ENCODE measurements at regions not wholly inside any gene's neighbourhood (a gene's known extent, or its start where the extent isn't known, plus 50 kb on each side); places are given as distances from the start of the nearest gene placed in this dataset.
"Not testable (repeated sequence)": the region's sequence is repeated elsewhere in the genome, so short reads cannot be mapped to it uniquely, and the experiment has no call there.

GRCh38 chr12:78571953-78572352 lies 292.6 kb upstream of the SYT1 start:
- Histone ChIP-seq H3K4me3 (ENCODE audit: low read length in 2 of 2) (no peak overlapping the region), H3K4me1 (ENCODE audit: control insufficient read depth in 2 of 2, insufficient read depth in 2 of 2, low read length in 2 of 2) (no peaks in the 10 kb centered on the region), H3K27me3 (ENCODE audit: control insufficient read depth in 2 of 2, insufficient read depth in 1 of 2, low read length in 1 of 2) (no peaks in the 10 kb centered on the region), H3K36me3 (ENCODE audit: control insufficient read depth in 2 of 2, insufficient read depth in 2 of 2, low read length in 1 of 2) (no peaks in the 10 kb centered on the region), H3K9me3 (ENCODE audit: control insufficient read depth in 2 of 2, insufficient read depth in 1 of 2, low read length in 1 of 2) (no peaks in the 10 kb centered on the region), H3K27ac (ENCODE audit: low read depth in 1 of 2, low read length in 1 of 2) (no peak overlapping the region)
- no peak for DNase-seq (ENCODE audit: low read depth in 6 of 9, low spot score in 9 of 9)
- 90% methylated on average over 5 of the region's 5 CpGs for WGBS

GRCh38 chr12:78575208-78575607 lies 289.4 kb upstream of the SYT1 start:
- H3K27me3 ChIP-seq (ENCODE audit: control insufficient read depth in 2 of 2, insufficient read depth in 1 of 2, low read length in 1 of 2); H3K4me1 ChIP-seq (ENCODE audit: control insufficient read depth in 2 of 2, insufficient read depth in 2 of 2, low read length in 2 of 2); H3K9me3 ChIP-seq (ENCODE audit: control insufficient read depth in 2 of 2, insufficient read depth in 1 of 2, low read length in 1 of 2); H3K4me3 ChIP-seq (ENCODE audit: low read length in 2 of 2); H3K36me3 ChIP-seq (ENCODE audit: control insufficient read depth in 2 of 2, insufficient read depth in 2 of 2, low read length in 1 of 2); H3K27ac ChIP-seq (ENCODE audit: low read depth in 1 of 2, low read length in 1 of 2); DNase-seq (ENCODE audit: low read depth in 6 of 9, low spot score in 9 of 9): not testable (repeated sequence)
- 92% methylated on average over 6 of the region's 6 CpGs for WGBS

GRCh38 chr12:78579846-78580245 lies 284.7 kb upstream of the SYT1 start:
- H3K9me3 ChIP-seq (ENCODE audit: control insufficient read depth in 2 of 2, insufficient read depth in 1 of 2, low read length in 1 of 2) = peaks cover 0 to 2% of the 10 kb centered on the region in 2 donors
- no peak overlapping the region for H3K27ac ChIP-seq (ENCODE audit: low read depth in 1 of 2, low read length in 1 of 2)
- DNase-seq (ENCODE audit: low read depth in 6 of 9, low spot score in 9 of 9) = no peak
- no peaks in the 10 kb centered on the region for H3K4me1 ChIP-seq (ENCODE audit: control insufficient read depth in 2 of 2, insufficient read depth in 2 of 2, low read length in 2 of 2)
- 82% methylated on average over 1 of the region's 1 CpG for WGBS
- no peaks in the 10 kb centered on the region for H3K27me3 ChIP-seq (ENCODE audit: control insufficient read depth in 2 of 2, insufficient read depth in 1 of 2, low read length in 1 of 2)
- H3K36me3 ChIP-seq (ENCODE audit: control insufficient read depth in 2 of 2, insufficient read depth in 2 of 2, low read length in 1 of 2) = no peaks in the 10 kb centered on the region
- H3K4me3 ChIP-seq (ENCODE audit: low read length in 2 of 2) = no peak overlapping the region

- H3K9me3 ChIP-seq (ENCODE audit: control insufficient read depth in 2 of 2, insufficient read depth in 1 of 2, low read length in 1 of 2) = peaks cover 0 to 2% of the 10 kb centered on the region in 2 donors
- no peak overlapping the region for H3K4me3 ChIP-seq (ENCODE audit: low read length in 2 of 2)
- DNase-seq (ENCODE audit: low read depth in 6 of 9, low spot score in 9 of 9) = no peak
- H3K4me1 ChIP-seq (ENCODE audit: control insufficient read depth in 2 of 2, insufficient read depth in 2 of 2, low read length in 2 of 2) = no peaks in the 10 kb centered on the region
- no peaks in the 10 kb centered on the region for H3K27me3 ChIP-seq (ENCODE audit: control insufficient read depth in 2 of 2, insufficient read depth in 1 of 2, low read length in 1 of 2)
- WGBS = 92% methylated on average over 1 of the region's 1 CpG
- H3K27ac ChIP-seq (ENCODE audit: low read depth in 1 of 2, low read length in 1 of 2) = no peak overlapping the region
- no peaks in the 10 kb centered on the region for H3K36me3 ChIP-seq (ENCODE audit: control insufficient read depth in 2 of 2, insufficient read depth in 2 of 2, low read length in 1 of 2)
These were observed 284.3 kb upstream of the SYT1 start for GRCh38 chr12:78580296-78580695.

- Histone ChIP-seq H3K27ac (ENCODE audit: low read depth in 1 of 2, low read length in 1 of 2) (no peak overlapping the region), H3K9me3 (ENCODE audit: control insufficient read depth in 2 of 2, insufficient read depth in 1 of 2, low read length in 1 of 2) (peaks cover 0 to 15% of the 10 kb centered on the region in 2 donors), H3K36me3 (ENCODE audit: control insufficient read depth in 2 of 2, insufficient read depth in 2 of 2, low read length in 1 of 2) (no peaks in the 10 kb centered on the region), H3K4me1 (ENCODE audit: control insufficient read depth in 2 of 2, insufficient read depth in 2 of 2, low read length in 2 of 2) (no peaks in the 10 kb centered on the region), H3K27me3 (ENCODE audit: control insufficient read depth in 2 of 2, insufficient read depth in 1 of 2, low read length in 1 of 2) (no peaks in the 10 kb centered on the region), H3K4me3 (ENCODE audit: low read length in 2 of 2) (no peak overlapping the region)
- DNase-seq (ENCODE audit: low read depth in 6 of 9, low spot score in 9 of 9) = no peak
- 68% methylated on average over 1 of the region's 1 CpG for WGBS
These were observed 279.9 kb upstream of the SYT1 start for GRCh38 chr12:78584695-78585094.

GRCh38 chr12:78585132-78585531 lies 279.4 kb upstream of the SYT1 start:
- WGBS = 94% methylated on average over 2 of the region's 2 CpGs
- Histone ChIP-seq H3K27ac (ENCODE audit: low read depth in 1 of 2, low read length in 1 of 2) (no peak overlapping the region), H3K36me3 (ENCODE audit: control insufficient read depth in 2 of 2, insufficient read depth in 2 of 2, low read length in 1 of 2) (no peaks in the 10 kb centered on the region)

GRCh38 chr12:78586790-78587189 lies 277.8 kb upstream of the SYT1 start:
- H3K4me3 ChIP-seq (ENCODE audit: low read length in 2 of 2) = no peak overlapping the region
- WGBS = 87% methylated on average over 1 of the region's 1 CpG
- peaks cover 0 to 15% of the 10 kb centered on the region in 2 donors for H3K9me3 ChIP-seq (ENCODE audit: control insufficient read depth in 2 of 2, insufficient read depth in 1 of 2, low read length in 1 of 2)
- H3K36me3 ChIP-seq (ENCODE audit: control insufficient read depth in 2 of 2, insufficient read depth in 2 of 2, low read length in 1 of 2) = no peaks in the 10 kb centered on the region
- DNase-seq (ENCODE audit: low read depth in 6 of 9, low spot score in 9 of 9) = no peak
- H3K27ac ChIP-seq (ENCODE audit: low read depth in 1 of 2, low read length in 1 of 2) = no peak overlapping the region
- H3K27me3 ChIP-seq (ENCODE audit: control insufficient read depth in 2 of 2, insufficient read depth in 1 of 2, low read length in 1 of 2) = no peaks in the 10 kb centered on the region
- H3K4me1 ChIP-seq (ENCODE audit: control insufficient read depth in 2 of 2, insufficient read depth in 2 of 2, low read length in 2 of 2) = no peaks in the 10 kb centered on the region

More at GRCh38 chr12:78585132-78585531, 279.4 kb upstream of the SYT1 start:
- H3K4me3 ChIP-seq (ENCODE audit: low read length in 2 of 2) = no peak overlapping the region
- H3K27me3 ChIP-seq (ENCODE audit: control insufficient read depth in 2 of 2, insufficient read depth in 1 of 2, low read length in 1 of 2) = no peaks in the 10 kb centered on the region
- peaks cover 0 to 15% of the 10 kb centered on the region in 2 donors for H3K9me3 ChIP-seq (ENCODE audit: control insufficient read depth in 2 of 2, insufficient read depth in 1 of 2, low read length in 1 of 2)
- DNase-seq (ENCODE audit: low read depth in 6 of 9, low spot score in 9 of 9) = no peak
- H3K4me1 ChIP-seq (ENCODE audit: control insufficient read depth in 2 of 2, insufficient read depth in 2 of 2, low read length in 2 of 2) = no peaks in the 10 kb centered on the region

GRCh38 chr12:78599366-78599765 lies 265.2 kb upstream of the SYT1 start:
- DNase-seq (ENCODE audit: low read depth in 6 of 9, low spot score in 9 of 9) = no peak
- WGBS = 59% methylated on average over 3 of the region's 3 CpGs
- no peaks in the 10 kb centered on the region for H3K4me1 ChIP-seq (ENCODE audit: control insufficient read depth in 2 of 2, insufficient read depth in 2 of 2, low read length in 2 of 2)

GRCh38 chr12:78600541-78600940 lies 264.0 kb upstream of the SYT1 start:
- H3K4me1 ChIP-seq (ENCODE audit: control insufficient read depth in 2 of 2, insufficient read depth in 2 of 2, low read length in 2 of 2) = no peaks in the 10 kb centered on the region
- H3K36me3 ChIP-seq (ENCODE audit: control insufficient read depth in 2 of 2, insufficient read depth in 2 of 2, low read length in 1 of 2) = no peaks in the 10 kb centered on the region
- no peak overlapping the region for H3K27ac ChIP-seq (ENCODE audit: low read depth in 1 of 2, low read length in 1 of 2)
- DNase-seq (ENCODE audit: low read depth in 6 of 9, low spot score in 9 of 9) = no peak
- H3K27me3 ChIP-seq (ENCODE audit: control insufficient read depth in 2 of 2, insufficient read depth in 1 of 2, low read length in 1 of 2) = no peaks in the 10 kb centered on the region
- no peaks in the 10 kb centered on the region for H3K9me3 ChIP-seq (ENCODE audit: control insufficient read depth in 2 of 2, insufficient read depth in 1 of 2, low read length in 1 of 2)
- 96% methylated on average over 1 of the region's 1 CpG for WGBS
- H3K4me3 ChIP-seq (ENCODE audit: low read length in 2 of 2) = no peak overlapping the region

More at GRCh38 chr12:78599366-78599765, 265.2 kb upstream of the SYT1 start:
- Histone ChIP-seq H3K27me3 (ENCODE audit: control insufficient read depth in 2 of 2, insufficient read depth in 1 of 2, low read length in 1 of 2) (no peaks in the 10 kb centered on the region), H3K27ac (ENCODE audit: low read depth in 1 of 2, low read length in 1 of 2) (no peak overlapping the region), H3K36me3 (ENCODE audit: control insufficient read depth in 2 of 2, insufficient read depth in 2 of 2, low read length in 1 of 2) (no peaks in the 10 kb centered on the region), H3K9me3 (ENCODE audit: control insufficient read depth in 2 of 2, insufficient read depth in 1 of 2, low read length in 1 of 2) (no peaks in the 10 kb centered on the region), H3K4me3 (ENCODE audit: low read length in 2 of 2) (no peak overlapping the region)

- Histone ChIP-seq H3K27me3 (ENCODE audit: control insufficient read depth in 2 of 2, insufficient read depth in 1 of 2, low read length in 1 of 2) (no peaks in the 10 kb centered on the region), H3K4me1 (ENCODE audit: control insufficient read depth in 2 of 2, insufficient read depth in 2 of 2, low read length in 2 of 2) (no peaks in the 10 kb centered on the region), H3K9me3 (ENCODE audit: control insufficient read depth in 2 of 2, insufficient read depth in 1 of 2, low read length in 1 of 2) (no peaks in the 10 kb centered on the region), H3K36me3 (ENCODE audit: control insufficient read depth in 2 of 2, insufficient read depth in 2 of 2, low read length in 1 of 2) (no peaks in the 10 kb centered on the region), H3K4me3 (ENCODE audit: low read length in 2 of 2) (no peak overlapping the region), H3K27ac (ENCODE audit: low read depth in 1 of 2, low read length in 1 of 2) (no peak overlapping the region)
- no peak for DNase-seq (ENCODE audit: low read depth in 6 of 9, low spot score in 9 of 9)
These were observed 253.1 kb upstream of the SYT1 start for GRCh38 chr12:78611504-78611903.

Measured in thymus (tissue), 11 donors.